G401 (cell line): ENCODE measurements at regions not wholly inside any gene's neighbourhood (a gene's known extent, or its start where the extent isn't known, plus 50 kb on each side); places are given as distances from the start of the nearest gene placed in this dataset.

Experiments used
- DNase-seq: peaks from one replicate; pipeline ENCODE4 v3.0.0-alpha.2; 2015; ENCODE audit warnings: low spot score
- in situ Hi-C: cut with HindIII; loops from 2 replicates; pipeline ENCODE4 v1.10.0; 2016; ENCODE audit warnings: low sequenced_read_pairs, mixed read lengths

DNA sequence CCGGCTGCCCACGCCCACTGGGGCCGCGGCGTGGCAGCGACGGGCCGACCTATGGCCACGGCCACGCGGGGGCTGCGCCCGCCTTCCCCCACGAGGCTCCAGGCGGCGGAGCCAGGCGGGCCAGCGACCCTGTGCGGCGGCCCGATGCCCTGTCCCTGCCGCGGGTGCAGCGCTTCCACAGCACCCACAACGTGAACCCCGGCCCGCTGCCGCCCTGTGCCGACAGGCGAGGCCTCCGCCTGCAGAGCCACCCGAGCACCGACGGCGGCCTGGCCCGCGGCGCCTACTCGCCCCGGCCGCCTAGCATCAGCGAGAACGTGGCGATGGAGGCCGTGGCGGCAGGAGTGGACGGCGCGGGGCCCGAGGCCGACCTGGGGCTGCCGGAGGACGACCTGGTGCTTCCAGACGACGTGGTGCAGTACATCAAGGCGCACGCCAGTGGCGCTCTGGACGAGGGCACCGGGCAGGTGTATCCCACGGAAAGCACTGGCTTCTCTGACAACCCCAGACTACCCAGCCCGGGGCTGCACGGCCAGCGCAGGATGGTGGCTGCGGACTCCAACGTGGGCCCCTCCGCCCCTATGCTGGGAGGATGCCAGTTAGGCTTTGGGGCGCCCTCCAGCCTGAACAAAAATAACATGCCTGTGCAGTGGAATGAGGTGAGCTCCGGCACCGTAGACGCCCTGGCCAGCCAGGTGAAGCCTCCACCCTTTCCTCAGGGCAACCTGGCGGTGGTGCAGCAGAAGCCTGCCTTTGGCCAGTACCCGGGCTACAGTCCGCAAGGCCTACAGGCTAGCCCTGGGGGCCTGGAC, 253.2 kb downstream of the GLI2 start:
- no peak for DNase-seq
- in situ Hi-C loops, result no loop called here

DNA sequence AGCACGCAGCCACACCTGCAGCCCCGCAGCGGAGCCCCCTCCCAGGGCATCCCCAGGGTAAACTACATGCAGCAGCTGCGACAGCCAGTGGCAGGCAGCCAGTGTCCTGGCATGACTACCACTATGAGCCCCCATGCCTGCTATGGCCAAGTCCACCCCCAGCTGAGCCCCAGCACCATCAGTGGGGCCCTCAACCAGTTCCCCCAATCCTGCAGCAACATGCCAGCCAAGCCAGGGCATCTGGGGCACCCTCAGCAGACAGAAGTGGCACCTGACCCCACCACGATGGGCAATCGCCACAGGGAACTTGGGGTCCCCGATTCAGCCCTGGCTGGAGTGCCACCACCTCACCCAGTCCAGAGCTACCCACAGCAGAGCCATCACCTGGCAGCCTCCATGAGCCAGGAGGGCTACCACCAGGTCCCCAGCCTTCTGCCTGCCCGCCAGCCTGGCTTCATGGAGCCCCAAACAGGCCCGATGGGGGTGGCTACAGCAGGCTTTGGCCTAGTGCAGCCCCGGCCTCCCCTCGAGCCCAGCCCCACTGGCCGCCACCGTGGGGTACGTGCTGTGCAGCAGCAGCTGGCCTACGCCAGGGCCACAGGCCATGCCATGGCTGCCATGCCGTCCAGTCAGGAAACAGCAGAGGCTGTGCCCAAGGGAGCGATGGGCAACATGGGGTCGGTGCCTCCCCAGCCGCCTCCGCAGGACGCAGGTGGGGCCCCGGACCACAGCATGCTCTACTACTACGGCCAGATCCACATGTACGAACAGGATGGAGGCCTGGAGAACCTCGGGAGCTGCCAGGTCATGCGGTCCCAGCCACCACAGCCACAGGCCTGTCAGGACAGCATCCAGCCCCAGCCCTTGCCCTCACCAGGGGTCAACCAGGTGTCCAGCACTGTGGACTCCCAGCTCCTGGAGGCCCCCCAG, 254.1 kb downstream of the GLI2 start:
- no peak for DNase-seq
- in situ Hi-C loops, result no loop called here

DNA sequence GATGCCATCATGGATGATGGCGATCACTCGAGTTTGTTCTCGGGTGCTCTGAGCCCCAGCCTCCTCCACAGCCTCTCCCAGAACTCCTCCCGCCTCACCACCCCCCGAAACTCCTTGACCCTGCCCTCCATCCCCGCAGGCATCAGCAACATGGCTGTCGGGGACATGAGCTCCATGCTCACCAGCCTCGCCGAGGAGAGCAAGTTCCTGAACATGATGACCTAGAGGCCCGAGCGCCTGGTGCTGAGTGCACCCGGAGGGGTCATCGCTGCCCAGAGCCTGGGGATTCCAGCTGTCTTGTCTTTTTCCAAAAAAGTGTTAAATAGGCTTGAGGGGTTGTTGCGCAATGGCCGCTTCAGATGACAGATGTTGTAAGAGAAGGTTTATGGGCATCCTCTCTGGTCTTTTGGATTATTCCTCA, 254.8 kb downstream of the GLI2 start:
- DNase-seq, result no peak
- in situ Hi-C loops, result no loop called here

DNA sequence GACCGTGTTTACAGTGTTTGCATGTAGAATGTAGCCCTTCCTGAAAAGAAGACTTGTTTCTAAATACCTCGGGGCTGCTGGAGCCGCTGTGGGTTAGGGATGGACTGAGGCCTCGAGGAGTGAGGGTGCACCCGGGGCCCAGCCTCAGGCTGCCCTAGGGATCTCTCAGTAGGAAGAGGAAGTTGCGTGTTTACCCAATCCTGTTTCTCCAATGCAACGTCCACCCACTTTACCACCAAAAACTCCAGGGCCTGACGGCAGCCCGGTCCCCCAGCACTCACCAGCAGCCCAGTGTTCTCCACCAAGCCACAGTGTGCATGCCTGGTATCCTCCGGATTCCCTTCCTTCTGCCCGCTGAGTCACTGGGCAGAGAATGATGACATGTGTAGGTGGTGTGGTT, 255.8 kb downstream of the GLI2 start:
- in situ Hi-C loops, result no loop called here
- DNase-seq, result no peak

DNA sequence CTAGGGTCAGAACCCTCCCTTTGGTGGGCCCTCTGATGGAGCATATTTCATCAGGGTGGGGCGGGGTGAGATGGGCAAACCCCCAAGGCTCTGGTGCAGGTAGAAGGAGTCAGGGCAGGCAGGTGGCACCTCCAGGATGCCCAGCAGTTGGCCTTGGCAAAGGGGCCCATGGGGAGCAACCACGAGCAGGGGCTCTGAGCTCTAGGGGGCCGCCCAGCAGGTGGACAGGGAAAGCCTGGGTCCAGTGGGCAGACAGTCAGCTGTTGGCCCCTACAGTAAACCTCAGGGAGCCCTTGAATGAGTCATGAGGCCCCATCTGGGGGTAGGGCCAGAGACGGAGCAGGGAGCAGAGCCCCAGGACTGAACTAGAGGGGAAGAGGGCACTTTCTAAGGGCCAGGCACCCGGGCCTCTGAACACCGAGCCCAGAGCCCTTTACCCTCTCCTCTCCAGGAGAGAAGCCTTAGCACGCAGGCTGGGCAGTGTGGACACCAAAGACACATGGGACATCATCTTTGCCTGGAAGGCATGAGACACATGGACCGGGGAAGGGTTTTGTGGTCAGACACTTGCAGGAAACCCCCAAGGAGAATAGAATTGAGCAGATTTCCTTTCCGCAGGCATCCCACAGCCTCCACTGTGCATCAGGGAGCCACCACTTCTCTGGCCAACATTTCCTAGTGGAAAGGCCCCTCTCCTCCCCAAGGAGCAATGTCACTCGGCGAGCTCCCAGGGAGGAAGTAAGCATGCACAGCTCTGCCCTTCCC, 257.3 kb downstream of the GLI2 start:
- DNase-seq, result no peak
- in situ Hi-C loops, result no loop called here

DNA sequence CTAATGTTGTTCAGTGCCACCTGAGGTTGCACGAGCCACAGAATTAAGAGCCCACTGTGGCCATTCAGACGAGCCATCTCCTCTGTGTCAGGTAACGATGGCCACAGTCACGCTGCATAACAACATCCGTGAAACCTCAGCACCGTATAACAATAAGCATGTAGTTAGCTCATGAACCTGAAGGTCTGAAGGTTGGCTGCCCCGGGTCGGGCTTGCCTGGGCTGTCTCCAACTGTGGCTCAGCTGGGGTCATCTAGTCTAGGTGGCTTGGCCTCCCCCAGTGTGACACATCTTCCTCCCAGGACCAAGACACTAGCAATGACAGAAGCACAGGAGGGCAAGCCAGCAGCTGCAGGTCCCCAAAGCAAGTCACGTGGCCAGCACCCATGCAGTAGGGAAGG, 258.0 kb downstream of the GLI2 start:
- DNase-seq, result no peak
- in situ Hi-C loops, result no loop called here

DNA sequence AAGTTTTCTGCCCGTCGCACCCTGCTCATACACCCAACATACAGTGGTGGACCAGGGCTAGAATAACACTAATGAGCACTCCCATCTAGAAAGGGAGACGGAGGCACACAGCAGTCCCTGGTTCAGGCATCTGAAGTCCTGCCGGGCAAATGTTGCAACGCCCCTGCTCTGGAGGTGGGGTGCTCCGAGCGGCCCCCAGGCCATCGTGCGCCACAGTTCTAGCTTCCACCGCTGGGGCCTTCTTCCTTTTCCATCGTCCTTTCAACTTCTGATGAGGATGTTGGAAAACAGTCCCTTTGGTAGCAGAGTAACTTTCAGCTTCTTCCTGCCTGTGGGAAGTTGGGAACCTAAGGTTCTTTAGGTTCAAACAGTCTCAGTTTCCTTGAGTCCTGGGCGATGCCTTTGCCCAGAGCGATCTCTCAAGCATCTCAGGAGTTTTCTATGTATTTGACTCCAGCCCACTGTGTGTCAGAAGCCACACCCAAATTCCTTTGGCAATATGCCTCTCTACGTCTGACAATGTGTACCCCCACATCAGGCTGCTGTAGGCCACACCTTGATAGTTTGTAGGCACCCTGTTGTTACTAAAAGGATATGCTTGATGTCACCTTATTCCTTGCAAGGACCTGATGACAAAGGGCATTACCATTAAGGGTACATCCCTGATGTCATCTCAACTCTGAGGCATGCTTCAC, 258.8 kb downstream of the GLI2 start:
- in situ Hi-C loops, result no loop called here

DNA sequence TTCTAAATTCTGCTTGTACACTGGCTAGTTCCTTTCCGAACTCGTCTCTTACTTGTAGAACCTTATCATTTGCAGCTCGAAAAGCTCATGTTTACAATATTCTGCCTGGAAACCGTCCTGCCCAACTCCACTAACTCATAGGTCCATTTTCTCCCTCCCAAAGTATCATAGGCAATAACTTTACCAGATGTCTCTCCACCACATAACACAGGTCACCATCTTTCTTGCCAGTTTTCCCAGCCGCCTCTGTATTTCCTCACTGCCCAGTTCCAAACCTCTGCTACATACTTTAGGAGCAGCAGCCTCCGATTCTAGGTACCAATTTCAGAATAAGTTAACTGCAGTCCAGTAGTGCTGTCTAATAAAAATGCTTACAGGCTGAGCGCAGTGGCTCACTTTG, 259.5 kb downstream of the GLI2 start:
- no peak for DNase-seq
- in situ Hi-C loops, result no loop called here

More for the DNA sequence above, 258.8 kb downstream of the GLI2 start:
- no peak for DNase-seq

DNA sequence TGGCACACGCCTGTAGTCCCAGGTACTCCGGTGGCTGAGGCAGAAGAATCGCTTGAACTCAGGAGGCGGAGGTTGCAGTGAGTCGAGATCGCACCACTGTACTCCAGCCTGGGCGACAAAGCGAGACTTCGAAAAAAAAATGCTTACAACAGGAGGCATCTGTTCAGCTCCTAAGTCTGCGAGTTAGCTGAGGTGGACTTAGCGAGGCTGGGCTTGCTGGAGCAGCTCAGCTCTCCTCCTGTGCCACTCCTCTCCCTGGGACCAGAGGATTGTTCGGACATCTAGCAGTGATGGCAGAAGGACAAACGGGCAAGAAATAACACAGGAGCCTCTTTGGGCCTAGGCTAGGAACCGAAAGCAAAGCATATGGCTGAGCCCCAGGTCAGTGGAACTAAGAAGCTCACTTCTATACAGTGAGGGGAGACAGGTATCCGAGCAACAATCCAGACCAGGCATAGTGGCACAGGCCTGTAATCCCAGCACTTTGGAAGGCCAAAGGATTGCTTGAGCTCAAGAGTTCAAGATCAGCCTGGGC, 260.1 kb downstream of the GLI2 start:
- no peak for DNase-seq
- in situ Hi-C loops, result no loop called here

DNA sequence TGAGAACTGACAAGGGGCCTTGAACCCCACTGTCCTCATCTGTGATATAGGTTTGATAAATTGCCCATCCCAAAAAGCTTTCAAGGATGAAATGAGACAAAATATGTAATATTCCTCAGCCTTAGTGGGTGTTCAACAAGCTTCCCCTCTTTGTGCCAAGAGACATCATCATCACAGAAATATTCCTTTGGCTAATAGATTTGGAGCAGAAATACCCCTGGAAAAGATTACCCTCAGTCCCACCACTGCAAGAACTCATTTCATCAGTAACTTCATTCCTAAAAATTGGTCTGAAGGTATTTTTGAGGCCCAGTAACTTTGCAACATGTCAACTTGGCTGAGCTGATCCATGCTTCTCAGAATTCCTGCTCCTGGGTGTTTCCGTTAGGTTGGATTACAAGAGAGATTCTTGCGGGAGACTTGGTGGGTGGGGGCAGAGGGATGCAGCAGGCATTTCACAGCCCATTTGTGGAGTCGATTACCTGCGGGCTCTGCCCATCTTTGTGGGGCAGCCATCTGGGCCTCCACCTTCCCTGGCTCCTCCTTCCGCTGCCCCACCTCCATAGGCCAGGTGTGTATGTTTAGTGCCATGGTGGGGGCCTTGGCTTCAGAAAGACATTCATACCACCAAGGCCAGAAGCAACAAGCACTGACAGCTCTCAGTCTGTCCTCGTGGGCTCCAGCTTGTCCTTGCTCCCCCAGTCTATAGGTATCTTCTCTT, 263.9 kb downstream of the GLI2 start:
- no peak for DNase-seq
- in situ Hi-C loops, result no loop called here

DNA sequence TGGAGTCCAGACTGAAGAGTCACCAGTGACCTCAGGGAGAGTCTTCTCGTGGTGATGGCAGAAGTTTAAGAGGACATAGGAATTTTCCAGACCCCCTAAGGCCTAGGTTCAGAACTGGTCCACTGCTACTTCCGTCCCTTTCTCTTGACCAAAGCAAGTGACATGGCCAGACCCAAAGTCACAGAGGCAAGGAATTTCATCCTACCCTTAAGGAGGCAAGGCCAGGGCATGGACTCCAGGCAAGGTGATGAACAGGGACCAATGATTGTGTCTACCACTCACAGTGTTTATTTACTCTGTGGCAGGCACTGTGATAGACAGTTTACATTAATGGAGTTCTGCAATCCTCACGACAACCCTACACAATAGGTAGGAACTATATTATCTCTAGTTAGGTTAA, 265.1 kb downstream of the GLI2 start:
- DNase-seq, result no peak
- in situ Hi-C loops, result no loop called here

DNA sequence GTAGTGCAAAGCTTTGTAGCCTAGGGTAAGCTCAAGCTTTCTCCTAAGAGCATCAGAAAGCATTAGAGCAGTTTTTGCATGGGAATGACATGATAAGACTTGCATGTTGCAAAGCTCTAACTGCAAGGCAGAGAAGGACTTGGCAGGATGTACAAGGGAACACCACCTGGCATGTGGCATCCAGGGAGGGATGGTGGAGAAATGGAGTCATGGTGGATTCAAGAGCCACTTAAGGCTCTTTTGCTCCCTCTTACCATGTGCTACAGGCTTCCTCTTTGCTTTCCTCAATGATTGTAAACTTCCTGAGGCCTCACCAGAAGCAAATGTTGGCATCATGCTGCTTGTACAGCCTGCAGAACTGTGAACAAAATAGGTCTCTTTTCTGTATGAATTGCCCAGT, 266.0 kb downstream of the GLI2 start:
- in situ Hi-C loops, result no loop called here
- DNase-seq, result no peak

DNA sequence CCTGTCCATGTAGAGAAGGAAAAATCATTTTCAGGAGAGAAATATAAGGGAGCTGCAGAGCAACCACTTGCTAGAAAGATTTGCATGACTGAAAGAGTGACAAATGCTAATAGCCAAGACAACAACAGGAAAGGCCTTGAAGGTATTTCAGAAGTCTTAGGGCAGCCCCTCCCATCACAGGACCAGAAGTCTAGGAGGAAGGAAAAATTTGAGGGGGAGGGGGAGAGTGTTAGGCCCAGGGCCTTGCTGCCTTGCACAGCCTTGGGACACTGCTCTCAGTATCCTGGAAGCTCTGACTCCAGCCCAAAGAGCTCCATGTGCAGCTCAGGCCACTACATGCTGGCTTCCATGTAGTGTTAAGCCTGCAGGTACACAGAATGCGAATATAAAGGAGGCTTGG, 266.9 kb downstream of the GLI2 start:
- in situ Hi-C loops, result no loop called here
- DNase-seq, result no peak

DNA sequence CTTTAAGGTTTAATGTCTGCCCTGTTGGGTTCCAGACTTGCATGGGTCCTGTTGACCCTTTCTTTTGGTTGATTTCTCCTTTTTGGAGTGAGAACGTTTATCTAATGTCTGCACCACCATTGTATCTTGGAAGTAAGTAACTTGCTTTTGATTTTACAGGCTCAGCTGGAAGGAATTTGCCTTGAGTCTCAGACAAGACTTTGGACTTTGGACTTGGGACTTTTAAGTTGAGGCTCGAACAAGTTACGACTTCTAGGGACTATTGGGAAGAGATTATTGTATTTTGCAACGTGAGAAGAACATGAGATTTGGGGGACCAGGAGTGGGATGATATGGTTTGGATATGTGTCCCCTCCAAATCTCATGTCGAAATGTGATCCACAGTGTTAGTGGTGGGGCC, 267.7 kb downstream of the GLI2 start:
- in situ Hi-C loops, result no loop called here
- no peak for DNase-seq

DNA sequence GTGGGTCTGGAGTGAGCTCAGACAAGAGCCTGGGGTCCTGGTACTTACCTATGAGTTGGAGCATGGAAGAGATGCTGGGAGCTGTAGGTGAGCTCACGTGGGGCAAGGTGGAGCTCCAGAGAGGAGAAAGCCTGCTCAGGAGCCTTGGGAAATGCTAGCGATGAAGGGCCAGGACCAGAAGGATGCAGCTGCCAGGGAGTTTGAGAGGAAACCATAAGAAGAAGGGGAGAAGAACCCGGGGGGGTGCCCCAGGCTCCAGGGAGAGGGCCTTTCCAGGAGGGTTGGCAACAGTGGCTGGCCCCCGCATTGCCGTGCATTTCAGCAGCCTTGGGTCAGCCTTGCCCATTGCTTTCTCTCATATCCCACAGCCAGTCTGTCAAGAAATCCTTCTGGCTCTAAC, 268.7 kb downstream of the GLI2 start:
- DNase-seq, result no peak
- in situ Hi-C loops, result no loop called here

DNA sequence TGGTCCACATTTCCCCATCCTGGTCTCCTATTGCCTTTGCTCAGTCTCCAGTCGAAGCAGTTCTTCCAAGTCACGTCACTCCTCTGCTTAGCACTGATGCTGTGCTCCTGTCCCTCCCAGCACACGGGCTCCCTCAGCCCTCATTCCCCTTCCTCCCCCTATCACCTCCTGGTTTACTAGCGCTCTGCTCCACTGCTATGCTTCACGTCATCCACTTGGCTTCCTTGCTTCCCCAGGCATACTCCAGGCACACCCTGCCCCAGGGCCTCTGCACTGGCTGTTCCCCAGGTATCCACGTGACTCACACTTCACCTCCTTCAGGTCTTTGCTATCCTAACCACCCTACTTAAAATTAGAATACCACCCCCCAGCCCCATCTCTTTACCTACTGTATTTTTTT, 269.3 kb downstream of the GLI2 start:
- in situ Hi-C loops, result no loop called here

DNA sequence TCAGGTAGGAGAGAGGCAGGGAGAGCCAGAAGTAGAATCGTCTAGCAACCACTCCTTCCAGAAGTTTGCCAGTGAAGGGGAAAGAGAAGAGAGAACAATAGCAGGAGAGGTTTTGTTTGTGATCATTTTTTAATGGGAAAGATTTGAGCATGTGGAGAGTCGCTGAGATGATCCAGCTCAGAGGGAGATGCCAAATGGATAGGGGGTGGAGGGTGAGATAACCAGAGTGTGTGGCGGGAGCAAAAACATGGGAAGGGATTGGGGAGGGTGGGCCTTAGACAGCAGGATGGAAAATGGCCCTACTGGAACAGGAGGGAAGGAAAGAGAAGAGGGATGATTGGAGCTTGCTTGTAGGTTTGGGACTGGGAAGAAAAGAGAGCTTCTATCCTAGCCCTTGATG, 269.8 kb downstream of the GLI2 start:
- DNase-seq, result no peak
- in situ Hi-C loops, result no loop called here

More for the DNA sequence above, 269.3 kb downstream of the GLI2 start:
- no peak for DNase-seq

DNA sequence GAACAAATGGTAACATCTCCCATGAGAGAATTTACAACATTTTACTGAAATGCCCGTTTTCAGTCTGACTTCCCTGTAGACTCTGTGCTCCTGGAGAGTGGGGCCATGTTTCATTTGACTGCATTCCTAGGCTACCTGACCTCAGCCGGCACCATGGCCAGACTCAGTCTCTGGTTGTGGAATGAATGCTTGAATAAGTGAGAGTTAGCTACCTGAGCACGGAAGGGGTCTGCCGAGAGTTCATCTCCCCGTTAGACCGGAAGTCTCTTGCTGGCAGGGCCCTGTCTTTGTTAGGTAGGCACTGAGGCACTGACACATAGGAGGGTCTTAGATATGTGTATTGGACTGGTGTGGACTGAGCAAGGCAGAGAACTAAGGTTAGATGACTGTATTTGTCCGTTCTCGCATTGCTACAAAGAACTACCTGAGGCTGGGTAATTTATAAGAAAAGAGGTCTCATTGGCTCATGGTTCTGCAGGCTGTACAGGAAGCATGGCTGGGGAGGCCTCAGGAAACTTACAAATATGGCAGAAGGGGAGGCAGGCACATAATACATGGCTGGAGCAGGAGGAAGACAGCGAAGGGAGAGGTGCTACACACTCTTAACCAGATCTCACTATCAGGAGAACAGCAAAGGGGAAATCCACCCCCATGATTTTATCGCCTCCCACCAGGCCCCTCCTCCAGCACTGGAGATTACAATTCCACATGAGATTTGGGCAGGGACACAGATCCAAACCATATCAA, 271.2 kb downstream of the GLI2 start:
- in situ Hi-C loops, result no loop called here

More for the DNA sequence above, 271.2 kb downstream of the GLI2 start:
- DNase-seq, result no peak
